Keratinocyte (primary cell): ENCODE measurements at regions not wholly inside any gene's neighbourhood (a gene's known extent, or its start where the extent isn't known, plus 50 kb on each side); places are given as distances from the start of the nearest gene placed in this dataset.

Experiments used
- EZH2 ChIP-seq: IDR thresholded peaks from one replicate; pipeline ENCODE4 v1.6.1; 2012; ENCODE audit warnings: inconsistent platforms, mild to moderate bottlenecking, low read length, moderate library complexity
- TF ChIP-seq, protein P1 (sequence below), 3 experiments: IDR thresholded peaks in 1 of 3; conservative IDR thresholded peaks in 1 of 3; optimal IDR thresholded peaks in 1 of 3; 2 replicates in 2 of 3; 3 replicates in 1 of 3; pipeline versions ENCODE3 to v1.5.1; 2011; ENCODE audit warnings: low read length in 3 of 3, mild to moderate bottlenecking in 3 of 3, moderate library complexity in 2 of 3, control low read depth in 1 of 3, inconsistent platforms in 1 of 3; ENCODE audit not compliant: insufficient read depth in 2 of 3; ENCODE audit errors: extremely low read depth in 1 of 3

GRCh38 chr11:112403432-112403831 lies 142.8 kb upstream of the PLET1 start:
- TF ChIP-seq, protein P1, sequence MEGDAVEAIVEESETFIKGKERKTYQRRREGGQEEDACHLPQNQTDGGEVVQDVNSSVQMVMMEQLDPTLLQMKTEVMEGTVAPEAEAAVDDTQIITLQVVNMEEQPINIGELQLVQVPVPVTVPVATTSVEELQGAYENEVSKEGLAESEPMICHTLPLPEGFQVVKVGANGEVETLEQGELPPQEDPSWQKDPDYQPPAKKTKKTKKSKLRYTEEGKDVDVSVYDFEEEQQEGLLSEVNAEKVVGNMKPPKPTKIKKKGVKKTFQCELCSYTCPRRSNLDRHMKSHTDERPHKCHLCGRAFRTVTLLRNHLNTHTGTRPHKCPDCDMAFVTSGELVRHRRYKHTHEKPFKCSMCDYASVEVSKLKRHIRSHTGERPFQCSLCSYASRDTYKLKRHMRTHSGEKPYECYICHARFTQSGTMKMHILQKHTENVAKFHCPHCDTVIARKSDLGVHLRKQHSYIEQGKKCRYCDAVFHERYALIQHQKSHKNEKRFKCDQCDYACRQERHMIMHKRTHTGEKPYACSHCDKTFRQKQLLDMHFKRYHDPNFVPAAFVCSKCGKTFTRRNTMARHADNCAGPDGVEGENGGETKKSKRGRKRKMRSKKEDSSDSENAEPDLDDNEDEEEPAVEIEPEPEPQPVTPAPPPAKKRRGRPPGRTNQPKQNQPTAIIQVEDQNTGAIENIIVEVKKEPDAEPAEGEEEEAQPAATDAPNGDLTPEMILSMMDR (optimal IDR thresholded peaks at IDR 0.05 in 1 of 3, IDR thresholded peaks at IDR 0.05 in 1 of 3, conservative IDR thresholded peaks at IDR 0.05 in 1 of 3; ENCODE audit: extremely low read depth in 1 of 3, insufficient read depth in 2 of 3, low read length in 3 of 3) = no peak
- no peak for TF ChIP-seq EZH2
